HL-60 (cell line): ENCODE measurements at regions not wholly inside any gene's neighbourhood (a gene's known extent, or its start where the extent isn't known, plus 50 kb on each side); places are given as distances from the start of the nearest gene placed in this dataset.

Experiments
- POLR2AphosphoS5 ChIP-seq: IDR thresholded peaks from 2 replicates; pipeline ENCODE4 v1.6.1; 2012; ENCODE audit warnings: low read depth
- SPI1 ChIP-seq: IDR thresholded peaks from 2 replicates; pipeline ENCODE4 v1.6.1; 2012; ENCODE audit warnings: low read depth, mild to moderate bottlenecking, borderline replicate concordance
- TF ChIP-seq, protein P1 (sequence below): IDR thresholded peaks from one replicate; pipeline ENCODE4 v1.5.1; 2011; ENCODE audit warnings: low read length, control low read depth, inconsistent platforms; ENCODE audit not compliant: insufficient read depth

DNA sequence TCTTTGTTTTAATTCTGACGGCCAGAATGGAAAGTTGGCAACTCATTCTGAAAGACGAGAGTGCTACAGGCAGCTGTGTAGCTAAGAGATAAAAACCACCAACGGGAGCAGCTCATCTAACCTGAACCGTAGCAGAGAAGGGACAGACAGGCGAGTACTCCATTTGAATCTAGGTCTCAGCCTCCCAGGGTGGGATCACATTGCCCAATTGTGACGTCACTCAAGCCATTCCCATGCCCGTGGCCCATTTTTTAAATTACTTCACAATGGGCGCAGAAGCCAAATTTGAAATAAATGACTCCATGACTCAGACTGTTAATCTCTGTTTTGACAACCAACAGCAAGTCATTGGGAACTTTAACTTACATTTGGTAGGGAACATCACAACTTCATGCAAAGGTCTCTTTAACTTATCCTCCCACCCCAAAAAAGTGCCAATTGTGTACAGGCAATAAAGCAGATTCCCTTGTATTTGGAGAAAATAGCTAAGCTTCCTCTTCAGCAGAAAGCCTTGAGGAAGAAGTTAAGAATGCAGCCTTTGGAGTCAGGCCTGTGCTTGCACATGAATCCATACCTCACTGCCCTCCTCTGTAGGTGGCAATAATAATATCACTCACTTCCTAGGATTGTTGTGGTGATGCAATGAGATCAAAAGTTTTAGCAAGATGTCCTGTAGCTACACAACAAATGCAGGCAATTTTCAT is 93.2 kb upstream of the KIF5B start:
- TF ChIP-seq SPI1 = no peak
- TF ChIP-seq, protein P1, sequence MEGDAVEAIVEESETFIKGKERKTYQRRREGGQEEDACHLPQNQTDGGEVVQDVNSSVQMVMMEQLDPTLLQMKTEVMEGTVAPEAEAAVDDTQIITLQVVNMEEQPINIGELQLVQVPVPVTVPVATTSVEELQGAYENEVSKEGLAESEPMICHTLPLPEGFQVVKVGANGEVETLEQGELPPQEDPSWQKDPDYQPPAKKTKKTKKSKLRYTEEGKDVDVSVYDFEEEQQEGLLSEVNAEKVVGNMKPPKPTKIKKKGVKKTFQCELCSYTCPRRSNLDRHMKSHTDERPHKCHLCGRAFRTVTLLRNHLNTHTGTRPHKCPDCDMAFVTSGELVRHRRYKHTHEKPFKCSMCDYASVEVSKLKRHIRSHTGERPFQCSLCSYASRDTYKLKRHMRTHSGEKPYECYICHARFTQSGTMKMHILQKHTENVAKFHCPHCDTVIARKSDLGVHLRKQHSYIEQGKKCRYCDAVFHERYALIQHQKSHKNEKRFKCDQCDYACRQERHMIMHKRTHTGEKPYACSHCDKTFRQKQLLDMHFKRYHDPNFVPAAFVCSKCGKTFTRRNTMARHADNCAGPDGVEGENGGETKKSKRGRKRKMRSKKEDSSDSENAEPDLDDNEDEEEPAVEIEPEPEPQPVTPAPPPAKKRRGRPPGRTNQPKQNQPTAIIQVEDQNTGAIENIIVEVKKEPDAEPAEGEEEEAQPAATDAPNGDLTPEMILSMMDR = no peak
- TF ChIP-seq POLR2AphosphoS5 = no peak
